Lung (tissue), 11 donors: ENCODE measurements at regions not wholly inside any gene's neighbourhood (a gene's known extent, or its start where the extent isn't known, plus 50 kb on each side); places are given as distances from the start of the nearest gene placed in this dataset.
"Not testable (repeated sequence)": the region's sequence is repeated elsewhere in the genome, so short reads cannot be mapped to it uniquely, and the experiment has no call there.

Source experiments
- ATAC-seq: fragments of 200-7000 bp; cut with Tn5 transposase; one replicate; pipeline ENCODE4 v1.9.1; 2020; ENCODE audit warnings: moderate number of reproducible peaks; ENCODE audit not compliant: insufficient read depth, low FRiP score
- DNase-seq, 3 donors: peaks; one replicate each; pipeline ENCODE4 v3.0.0-alpha.2; 2013 to 2017
- H3K27ac ChIP-seq, 2 donors: one replicate each; pipeline ENCODE4 v1.5.1; 2013; ENCODE audit warnings: mild to moderate bottlenecking in 2 of 2, moderate library complexity in 2 of 2, control low read depth in 1 of 2, inconsistent platforms in 1 of 2, low read depth in 1 of 2, low read length in 1 of 2
- H3K27me3 ChIP-seq, 3 donors: one replicate each; pipeline ENCODE4 v1.5.1; 2013; ENCODE audit warnings: low read length in 2 of 3; ENCODE audit not compliant: control insufficient read depth in 3 of 3, insufficient read depth in 3 of 3
- H3K36me3 ChIP-seq, 4 donors: one replicate each; pipeline ENCODE4 v1.5.1; 2013; ENCODE audit warnings: low read length in 4 of 4, mild to moderate bottlenecking in 1 of 4, moderate library complexity in 1 of 4; ENCODE audit not compliant: control insufficient read depth in 4 of 4, insufficient read depth in 4 of 4
- H3K4me1 ChIP-seq, 5 donors: one replicate each; pipeline ENCODE4 v1.5.1; 2013; ENCODE audit warnings: low read length in 5 of 5, mild to moderate bottlenecking in 2 of 5, moderate library complexity in 1 of 5; ENCODE audit not compliant: control insufficient read depth in 5 of 5, insufficient read depth in 5 of 5
- H3K4me3 ChIP-seq: one replicate; pipeline ENCODE4 v1.5.1; 2013; ENCODE audit warnings: mild to moderate bottlenecking, control low read depth, moderate library complexity
- H3K9ac ChIP-seq, 2 donors: one replicate each; pipeline ENCODE4 v1.5.1; 2013; ENCODE audit warnings: low read length in 2 of 2, control low read depth in 1 of 2; ENCODE audit not compliant: insufficient read depth in 1 of 2
- H3K9me3 ChIP-seq, 4 donors: one replicate each; pipeline ENCODE4 v1.5.1; 2013; ENCODE audit warnings: low read length in 3 of 4, mild to moderate bottlenecking in 1 of 4, moderate library complexity in 1 of 4; ENCODE audit not compliant: control insufficient read depth in 4 of 4, insufficient read depth in 3 of 4
- CTCF ChIP-seq: IDR thresholded peaks from 2 replicates; pipeline ENCODE4 v1.5.1; 2012; ENCODE audit warnings: mild to moderate bottlenecking; ENCODE audit errors: control extremely low read depth, extremely low read depth
- WGBS, 2 donors: extraction: QIAGEN DNeasy Blood & Tissue Kit; methylation state at CpG; one replicate each; pipeline ENCODE4 v1.1.7; 2013; 5-methylcytosine and 5-hydroxymethylcytosine counted together
- donor health status: control.
- donor health status: control.
- donor health status: Bipolar disorder and iron deficiency.
- donor health status: healthy.
- donor health status: DM: yes; HTN: yes; CAD: no.

GRCh38 chr6:112680091-112680490, 333.0 kb downstream of the RFPL4B start:
- Histone ChIP-seq H3K27ac (no peak overlapping the region), H3K9ac (no peak overlapping the region), H3K27me3 (no peaks in the 10 kb centered on the region), H3K4me1 (no peaks in the 10 kb centered on the region), H3K36me3 (no peaks in the 10 kb centered on the region), H3K9me3 (no peaks in the 10 kb centered on the region), H3K4me3 (no peak overlapping the region)
- DNase-seq (peak in 2 of 3 donors; percentile 8 to 14), ATAC-seq (no peak)
- no peak for TF ChIP-seq CTCF

GRCh38 chr6:112682071-112682470, 334.9 kb downstream of the RFPL4B start:
- no peak for TF ChIP-seq CTCF
- Histone ChIP-seq H3K4me1 (no peaks in the 10 kb centered on the region), H3K36me3 (no peaks in the 10 kb centered on the region), H3K27ac (no peak overlapping the region), H3K9me3 (no peaks in the 10 kb centered on the region), H3K27me3 (no peaks in the 10 kb centered on the region), H3K9ac (no peak overlapping the region), H3K4me3 (no peak overlapping the region)
- 92% methylated on average over 5 of the region's 5 CpGs for WGBS, 2 donors
- ATAC-seq = no peak
- no peak for DNase-seq

GRCh38 chr6:112683106-112683505, 336.0 kb downstream of the RFPL4B start:
- no peaks in the 10 kb centered on the region for H3K36me3 ChIP-seq
- no peak overlapping the region for H3K9ac ChIP-seq
- H3K4me1 ChIP-seq = no peaks in the 10 kb centered on the region
- no peak overlapping the region for H3K4me3 ChIP-seq
- no peak overlapping the region for H3K27ac ChIP-seq
- H3K9me3 ChIP-seq = no peaks in the 10 kb centered on the region
- no peak for ATAC-seq
- no peak for TF ChIP-seq CTCF
- 75 to 95% methylated on average over 2 of the region's 2 CpGs for WGBS, 2 donors
- no peak for DNase-seq
- H3K27me3 ChIP-seq = no peaks in the 10 kb centered on the region

- no peaks in the 10 kb centered on the region for H3K36me3 ChIP-seq
- no peaks in the 10 kb centered on the region for H3K4me1 ChIP-seq
- WGBS, 2 donors = 69 to 79% methylated on average over 3 of the region's 3 CpGs
- no peak for ATAC-seq
- peak in 2 of 3 donors; percentile 19 to 50 for DNase-seq
- no peak overlapping the region for H3K4me3 ChIP-seq
- H3K27me3 ChIP-seq = no peaks in the 10 kb centered on the region
- no peak for TF ChIP-seq CTCF
- H3K9ac ChIP-seq = no peak overlapping the region
- no peaks in the 10 kb centered on the region for H3K9me3 ChIP-seq
- H3K27ac ChIP-seq = no peak overlapping the region
Observed at GRCh38 chr6:112683926-112684325, 336.8 kb downstream of the RFPL4B start.

GRCh38 chr6:112685521-112686220, 338.5 kb downstream of the RFPL4B start:
- H3K36me3 ChIP-seq, H3K9me3 ChIP-seq, H3K4me3 ChIP-seq, ATAC-seq, DNase-seq, H3K27me3 ChIP-seq, H3K4me1 ChIP-seq, H3K27ac ChIP-seq, H3K9ac ChIP-seq: not testable (repeated sequence)
- WGBS, 2 donors = 95 to 96% methylated on average over 15 of the region's 15 CpGs
